GM23338 (cell line): ENCODE measurements at regions not wholly inside any gene's neighbourhood (a gene's known extent, or its start where the extent isn't known, plus 50 kb on each side); places are given as distances from the start of the nearest gene placed in this dataset.

Experiments used
- ATAC-seq: fragments of 200-7000 bp; cut with Tn5 transposase; 3 replicates; pipeline ENCODE4 v1.9.1; 2020
- DNase-seq: peaks from one replicate; pipeline ENCODE4 v3.0.0-alpha.2; 2015; ENCODE audit warnings: low spot score
- H2AFZ ChIP-seq: fragments of 200-600 bp; sonication (generic); 2 replicates; pipeline ENCODE4 v1.8.0; 2016; ENCODE audit warnings: antibody characterized with exemption, mild to moderate bottlenecking, moderate library complexity
- H3F3A ChIP-seq: fragments of 200-600 bp; sonication (generic); replicated peaks from 2 replicates; pipeline ENCODE4 v1.8.0; 2017; ENCODE audit warnings: antibody characterized with exemption, mixed run types, low read depth
- H3K27ac ChIP-seq: fragments of 200-600 bp; sonication (generic); 2 replicates; pipeline ENCODE4 v1.6.1; 2016; ENCODE audit warnings: low read depth
- H3K27me3 ChIP-seq: fragments of 200-600 bp; sonication (generic); 2 replicates; pipeline ENCODE4 v1.8.0; 2016; ENCODE audit warnings: mild to moderate bottlenecking, mixed run types, moderate library complexity; ENCODE audit not compliant: insufficient read depth
- H3K36me3 ChIP-seq: fragments of 200-600 bp; sonication (generic); 2 replicates; pipeline ENCODE4 v1.8.0; 2016; ENCODE audit warnings: mild to moderate bottlenecking; ENCODE audit not compliant: insufficient read depth
- H3K4me1 ChIP-seq: fragments of 200-600 bp; sonication (generic); 2 replicates; pipeline ENCODE4 v1.8.0; 2016; ENCODE audit warnings: mild to moderate bottlenecking, moderate library complexity; ENCODE audit not compliant: insufficient read depth
- H3K4me2 ChIP-seq: fragments of 200-600 bp; sonication (generic); 2 replicates; pipeline ENCODE4 v1.7.1; 2017; ENCODE audit warnings: mixed run types
- H3K4me3 ChIP-seq: fragments of 200-600 bp; sonication (generic); 2 replicates; pipeline ENCODE4 v1.6.1; 2016; ENCODE audit warnings: mixed run types
- H3K79me2 ChIP-seq: fragments of 200-600 bp; sonication (generic); replicated peaks from 2 replicates; pipeline ENCODE4 v1.8.0; 2017; ENCODE audit warnings: mild to moderate bottlenecking; ENCODE audit not compliant: insufficient read depth
- H3K9me2 ChIP-seq: fragments of 200-600 bp; sonication (generic); 2 replicates; pipeline ENCODE4 v1.8.0; 2017; ENCODE audit not compliant: insufficient read depth
- H4K20me1 ChIP-seq: fragments of 200-600 bp; sonication (generic); replicated peaks from 2 replicates; pipeline ENCODE4 v1.8.0; 2017; ENCODE audit warnings: mild to moderate bottlenecking; ENCODE audit not compliant: insufficient read depth
- H3K27ac Mint-ChIP-seq: 2 replicates; pipeline ENCODE4 v1.8.0; 2020; ENCODE audit warnings: inconsistent platforms, mild to moderate bottlenecking, moderate library complexity, mixed read lengths
- H3K27me3 Mint-ChIP-seq: 3 replicates; pipeline ENCODE4 v1.8.0; 2022; ENCODE audit warnings: low read depth, mild to moderate bottlenecking, moderate library complexity, mixed read lengths, inconsistent platforms; ENCODE audit not compliant: insufficient read depth, poor library complexity
- H3K36me3 Mint-ChIP-seq: 3 replicates; pipeline ENCODE4 v1.8.0; 2021; ENCODE audit warnings: low read depth, mild to moderate bottlenecking, inconsistent platforms, moderate library complexity, mixed read lengths
- H3K4me1 Mint-ChIP-seq: 3 replicates; pipeline ENCODE4 v1.8.0; 2020; ENCODE audit warnings: mild to moderate bottlenecking, inconsistent platforms, mixed read lengths
- H3K4me3 Mint-ChIP-seq: 3 replicates; pipeline ENCODE4 v1.8.0; 2021; ENCODE audit warnings: moderate library complexity, mild to moderate bottlenecking, inconsistent platforms, mixed read lengths
- H3K9me3 Mint-ChIP-seq: 3 replicates; pipeline ENCODE4 v1.8.0; 2020; ENCODE audit warnings: moderate library complexity, mild to moderate bottlenecking, inconsistent platforms, mixed read lengths
- CREB1 ChIP-seq: fragments of 250-450 bp; sonication (Bioruptor Pico); IDR thresholded peaks from 2 replicates; pipeline ENCODE4 v1.5.0; 2020; ENCODE audit warnings: low read depth, mild to moderate bottlenecking, moderate library complexity
- CTCF ChIP-seq, 2 experiments: fragments of 200-600 bp in 1 of 2; sonication (generic) in 1 of 2; conservative IDR thresholded peaks; 2 replicates each; pipeline versions ENCODE4 v1.5.1 to v1.6.1; 2016 to 2017; ENCODE audit warnings: antibody characterized with exemption in 2 of 2, low read depth in 2 of 2, mild to moderate bottlenecking in 2 of 2, moderate library complexity in 1 of 2
- ETS1 ChIP-seq: IDR thresholded peaks from 2 replicates; pipeline ENCODE4 v1.6.1; 2016; ENCODE audit warnings: antibody characterized with exemption
- EZH2phosphoT487 ChIP-seq: fragments of 200-600 bp; sonication (generic); IDR thresholded peaks from one replicate; pipeline ENCODE4 v1.8.1; 2018; ENCODE audit warnings: antibody characterized with exemption; ENCODE audit not compliant: unreplicated experiment
- JUNB ChIP-seq: IDR thresholded peaks from one replicate; pipeline ENCODE4 v1.6.1; 2016; ENCODE audit warnings: antibody characterized with exemption; ENCODE audit not compliant: unreplicated experiment
- NANOG ChIP-seq: IDR thresholded peaks from 2 replicates; pipeline ENCODE4 v1.6.1; 2016; ENCODE audit warnings: antibody characterized with exemption, borderline replicate concordance
- POLR2AphosphoS5 ChIP-seq: IDR thresholded peaks from 2 replicates; pipeline ENCODE4 v1.6.1; 2016; ENCODE audit warnings: antibody characterized with exemption, low read depth
- REST ChIP-seq: IDR thresholded peaks from one replicate; pipeline ENCODE4 v1.6.1; 2018; ENCODE audit warnings: antibody characterized with exemption; ENCODE audit not compliant: unreplicated experiment
- ZNF114 ChIP-seq: fragments of 250-450 bp; sonication (Bioruptor Pico); IDR thresholded peaks from 2 replicates; pipeline ENCODE4 v1.5.0; 2020; ENCODE audit warnings: mild to moderate bottlenecking, moderate library complexity
- ZNF331 ChIP-seq: fragments of 250-450 bp; sonication (Bioruptor Pico); IDR thresholded peaks from 2 replicates; pipeline ENCODE4 v1.5.0; 2020; ENCODE audit warnings: low read depth, mild to moderate bottlenecking, moderate library complexity

- H3K27me3 ChIP-seq, result no peaks in the 10 kb centered on the region
- no peak overlapping the region for H3K27ac Mint-ChIP-seq
- DNase-seq, result no peak
- peaks cover 4% of the 10 kb centered on the region for H3K27me3 Mint-ChIP-seq
- H3K27ac ChIP-seq, result no peak overlapping the region
- H3F3A ChIP-seq, result no peaks in the 10 kb centered on the region
- no peak overlapping the region for H2AFZ ChIP-seq
- no peaks in the 10 kb centered on the region for H3K4me1 Mint-ChIP-seq
- no peaks in the 10 kb centered on the region for H3K36me3 ChIP-seq
- H3K9me3 Mint-ChIP-seq, result no peaks in the 10 kb centered on the region
- no peaks in the 10 kb centered on the region for H3K36me3 Mint-ChIP-seq
- H3K4me3 ChIP-seq, result no peak overlapping the region
- no peaks in the 10 kb centered on the region for H4K20me1 ChIP-seq
- H3K79me2 ChIP-seq, result no peaks in the 10 kb centered on the region
- H3K4me2 ChIP-seq, result no peak overlapping the region
- no peak overlapping the region for H3K4me3 Mint-ChIP-seq
- TF ChIP-seq JUNB (no peak), POLR2AphosphoS5 (no peak), CREB1 (no peak), EZH2phosphoT487 (no peak), ZNF114 (no peak)
- no peak for ATAC-seq
- peaks cover 15% of the 10 kb centered on the region; the same call in 1 of the 2 replicates for H3K9me2 ChIP-seq
- no peaks in the 10 kb centered on the region for H3K4me1 ChIP-seq
Observed at GRCh38 chr11:10979529-10979928, 121.7 kb upstream of the ZBED5 start.

DNA sequence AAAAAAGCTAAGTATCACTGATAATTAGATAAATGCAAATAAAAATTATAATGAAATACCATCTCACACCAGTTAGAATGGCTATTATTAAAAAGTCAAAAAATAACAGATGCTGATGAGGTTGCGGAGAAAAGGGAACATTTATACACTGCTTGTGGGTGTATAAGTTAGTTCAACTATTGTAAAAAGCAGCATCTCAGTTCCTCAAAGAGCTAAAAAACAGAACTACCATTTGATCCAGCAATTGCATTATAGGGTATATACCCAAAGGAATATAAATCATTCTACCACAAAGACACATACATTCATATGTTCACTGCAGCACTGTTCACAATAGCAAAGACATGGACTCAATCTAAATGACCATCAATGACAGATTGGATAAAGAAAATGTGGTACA is 120.3 kb upstream of the ZBED5 start:
- Mint-ChIP-seq H3K4me3 (no peak overlapping the region), H3K27ac (no peak overlapping the region), H3K27me3 (peaks cover 2% of the 10 kb centered on the region), H3K4me1 (no peaks in the 10 kb centered on the region), H3K36me3 (no peaks in the 10 kb centered on the region), H3K9me3 (no peaks in the 10 kb centered on the region)
- Histone ChIP-seq H3K4me3 (no peak overlapping the region), H4K20me1 (no peaks in the 10 kb centered on the region), H3K4me2 (no peak overlapping the region), H3K79me2 (no peaks in the 10 kb centered on the region), H3K36me3 (no peaks in the 10 kb centered on the region), H3K27ac (no peak overlapping the region), H2AFZ (no peak overlapping the region), H3K27me3 (no peaks in the 10 kb centered on the region), H3K9me2 (peaks cover 15% of the 10 kb centered on the region; the same call in 1 of the 2 replicates), H3F3A (no peaks in the 10 kb centered on the region), H3K4me1 (no peaks in the 10 kb centered on the region)
- TF ChIP-seq NANOG (no peak), CREB1 (no peak), REST (no peak), CTCF (conservative IDR thresholded peaks at IDR 0.05; ENCODE audit: low read depth in 2 of 2) (no peak), ZNF331 (CRISPR knock-in tag) (no peak), POLR2AphosphoS5 (no peak), ETS1 (no peak)
- ATAC-seq, result no peak
- no peak for DNase-seq
